HG02938 (cell line): ENCODE measurements at regions not wholly inside any gene's neighbourhood (a gene's known extent, or its start where the extent isn't known, plus 50 kb on each side); places are given as distances from the start of the nearest gene placed in this dataset.
"Not testable (repeated sequence)": the region's sequence is repeated elsewhere in the genome, so short reads cannot be mapped to it uniquely, and the experiment has no call there.

Source experiments
- ATAC-seq: cut with Tn5 transposase; IDR thresholded peaks from one replicate; pipeline ENCODE4 v1.9.1; 2021; ENCODE audit warnings: mild to moderate bottlenecking, moderate library complexity; ENCODE audit not compliant: unreplicated experiment

GRCh38 chr1:57603696-57604095 is 179.8 kb upstream of the DAB1 start:
- ATAC-seq: no peak

- ATAC-seq: no peak
These were observed 176.6 kb upstream of the DAB1 start for GRCh38 chr1:57600424-57600823.

- no peak for ATAC-seq
These were observed 175.6 kb upstream of the DAB1 start for GRCh38 chr1:57599236-57599994.

- no peak for ATAC-seq
These were observed 173.2 kb upstream of the DAB1 start for GRCh38 chr1:57597036-57597435.

- ATAC-seq: no peak
These were observed 170.1 kb upstream of the DAB1 start for GRCh38 chr1:57594002-57594401.

- no peak for ATAC-seq
These were observed 168.0 kb upstream of the DAB1 start for GRCh38 chr1:57591842-57592241.

GRCh38 chr1:57590978-57591377 is 167.1 kb upstream of the DAB1 start:
- ATAC-seq: no peak

GRCh38 chr1:57586842-57587241 is 163.0 kb upstream of the DAB1 start:
- ATAC-seq: no peak

- ATAC-seq: no peak
These were observed 154.8 kb upstream of the DAB1 start for GRCh38 chr1:57578680-57579079.

GRCh38 chr1:57578099-57578498 is 154.2 kb upstream of the DAB1 start:
- ATAC-seq: no peak

- ATAC-seq: no peak
These were observed 152.9 kb upstream of the DAB1 start for GRCh38 chr1:57576756-57577155.

GRCh38 chr1:57572016-57572415 is 148.2 kb upstream of the DAB1 start:
- ATAC-seq: no peak

GRCh38 chr1:57558066-57558465 is 134.2 kb upstream of the DAB1 start:
- ATAC-seq: not testable (repeated sequence)

- ATAC-seq: no peak
These were observed 129.8 kb upstream of the DAB1 start for GRCh38 chr1:57553666-57554065.

- no peak for ATAC-seq
These were observed 127.6 kb upstream of the DAB1 start for GRCh38 chr1:57551476-57551875.

- ATAC-seq: peak; percentile 68
These were observed 126.2 kb upstream of the DAB1 start for GRCh38 chr1:57550092-57550491.

GRCh38 chr1:57549300-57549699 is 125.4 kb upstream of the DAB1 start:
- ATAC-seq: no peak

- ATAC-seq: no peak
These were observed 122.9 kb upstream of the DAB1 start for GRCh38 chr1:57546549-57547330.

- no peak for ATAC-seq
These were observed 120.5 kb upstream of the DAB1 start for GRCh38 chr1:57544345-57544744.

GRCh38 chr1:57536749-57537423 is 113.0 kb upstream of the DAB1 start:
- ATAC-seq: no peak

GRCh38 chr1:57532299-57532698 is 108.4 kb upstream of the DAB1 start:
- no peak for ATAC-seq

- ATAC-seq: not testable (repeated sequence)
These were observed 107.0 kb upstream of the DAB1 start for GRCh38 chr1:57530911-57531260.
